ENCODE measurements at regions not wholly inside any gene's neighbourhood (a gene's known extent, or its start where the extent isn't known, plus 50 kb on each side); places are given as distances from the start of the nearest gene placed in this dataset.

DNA sequence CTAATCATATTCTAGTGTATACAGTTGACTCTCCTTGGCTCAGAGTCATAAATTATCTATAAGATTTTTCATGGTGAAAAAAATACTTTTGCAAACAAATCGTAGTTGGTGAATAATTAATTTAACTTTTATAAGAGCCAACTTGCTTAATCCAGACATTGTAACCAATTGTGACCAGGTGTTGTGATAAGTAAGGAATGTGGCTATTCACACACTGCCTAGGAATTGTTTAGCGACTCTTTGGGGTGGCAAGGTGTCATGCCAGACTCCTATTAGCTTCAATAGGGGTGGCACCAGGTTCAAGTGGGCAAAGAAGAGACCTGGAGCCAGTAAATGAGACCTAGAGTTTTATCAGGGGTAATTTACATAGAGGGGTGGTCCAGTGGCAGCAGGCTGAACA, 344.7 kb upstream of the PKDCC start:
- no peak for DNase-seq

- no peak for DNase-seq
These were observed 342.2 kb upstream of the PKDCC start for GRCh38 chr2:41705634-41706033.

- DNase-seq = no peak
These were observed 341.5 kb upstream of the PKDCC start for GRCh38 chr2:41706286-41706685.

DNA sequence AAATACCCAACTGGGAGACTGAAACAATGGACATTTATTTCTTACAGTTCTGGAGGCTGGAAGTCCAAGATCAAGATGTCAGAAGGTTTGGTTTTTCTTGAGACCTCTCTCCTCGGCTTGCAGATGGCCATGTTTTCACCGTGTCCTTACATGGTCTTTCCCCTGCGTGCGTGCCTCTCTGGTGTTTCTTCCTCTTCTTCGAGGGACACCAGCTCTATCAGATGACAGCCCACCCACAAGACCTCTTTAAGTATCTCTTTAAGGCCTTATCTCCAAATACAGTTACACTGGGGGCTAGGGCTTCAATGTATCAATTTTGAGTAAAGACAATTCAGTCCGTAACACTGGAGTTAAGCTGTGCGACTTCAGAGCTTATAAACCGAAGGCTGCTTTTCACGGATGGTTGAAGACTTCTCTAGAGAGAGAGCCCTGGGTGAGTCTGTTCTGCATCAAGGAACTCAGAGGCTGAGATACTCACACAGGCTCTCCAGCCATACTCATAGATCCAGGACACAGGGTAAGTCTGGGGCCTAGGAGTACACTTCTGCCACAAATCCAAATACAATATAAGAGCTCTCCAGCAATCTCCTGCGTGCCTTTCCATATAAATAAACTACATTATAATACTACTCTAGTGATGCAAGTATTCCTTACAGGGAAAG, 339.9 kb upstream of the PKDCC start:
- no peak for DNase-seq

DNA sequence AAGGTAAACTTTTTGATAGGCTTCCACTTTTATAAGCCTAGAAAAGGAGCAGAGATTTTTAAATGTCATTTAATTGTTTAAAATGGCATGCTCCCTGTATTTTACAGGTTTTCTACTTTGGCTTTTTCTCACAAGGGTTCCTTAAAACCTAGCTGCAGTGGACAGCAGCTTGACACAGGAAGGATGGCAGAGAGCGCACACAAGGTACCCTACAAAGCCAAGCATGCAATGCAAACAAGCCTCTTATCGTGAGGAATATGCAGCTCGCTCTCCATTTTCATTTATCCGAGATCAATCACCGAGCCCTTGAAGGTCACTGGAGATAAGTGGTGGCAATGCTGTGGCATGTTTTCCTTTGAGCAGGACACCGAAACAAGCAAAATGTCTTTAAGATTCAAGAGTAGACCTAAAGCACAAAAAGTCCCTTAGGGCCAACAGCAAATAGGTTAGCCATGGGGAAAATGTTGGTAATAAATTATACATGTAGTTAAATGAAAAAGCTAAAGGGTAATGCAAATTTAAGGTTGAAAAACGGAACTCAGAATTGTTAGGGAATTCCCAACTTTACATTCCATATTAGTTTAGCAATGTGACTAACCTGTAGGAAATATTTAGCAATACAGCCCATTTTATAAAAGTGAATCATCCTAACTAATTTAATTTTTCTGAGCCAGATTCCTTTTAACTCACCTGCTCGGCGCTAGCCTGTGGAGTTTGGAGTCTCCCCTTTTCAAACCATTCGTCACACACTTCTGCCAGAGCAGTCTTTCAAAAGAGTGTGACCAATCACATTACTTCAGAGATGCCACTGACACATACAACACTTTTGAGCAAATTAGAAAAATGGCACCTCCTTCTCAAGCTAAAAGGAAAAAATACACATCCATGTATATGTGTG, 337.9 kb upstream of the PKDCC start:
- no peak for DNase-seq

GRCh38 chr2:41710944-41711343, 336.9 kb upstream of the PKDCC start:
- no peak for DNase-seq

DNA sequence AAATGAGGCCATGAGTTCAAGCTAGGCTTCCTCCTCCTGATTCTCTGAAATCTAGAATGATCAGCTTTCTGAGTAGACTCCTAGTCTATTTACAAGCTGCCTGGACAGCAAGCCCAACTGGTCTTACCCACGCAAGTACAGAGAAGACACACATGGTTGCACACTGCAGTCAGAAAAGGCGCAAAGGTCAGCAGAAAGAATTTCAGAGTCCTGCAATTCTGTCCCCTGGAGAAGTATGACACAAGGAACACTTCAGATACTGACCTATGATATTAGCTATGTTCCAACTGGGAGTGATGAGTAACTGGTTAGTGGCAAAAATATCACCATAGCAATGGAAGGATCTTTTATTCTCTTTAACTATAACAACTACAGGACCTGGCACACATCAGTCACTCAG, 336.1 kb upstream of the PKDCC start:
- DNase-seq = no peak

DNA sequence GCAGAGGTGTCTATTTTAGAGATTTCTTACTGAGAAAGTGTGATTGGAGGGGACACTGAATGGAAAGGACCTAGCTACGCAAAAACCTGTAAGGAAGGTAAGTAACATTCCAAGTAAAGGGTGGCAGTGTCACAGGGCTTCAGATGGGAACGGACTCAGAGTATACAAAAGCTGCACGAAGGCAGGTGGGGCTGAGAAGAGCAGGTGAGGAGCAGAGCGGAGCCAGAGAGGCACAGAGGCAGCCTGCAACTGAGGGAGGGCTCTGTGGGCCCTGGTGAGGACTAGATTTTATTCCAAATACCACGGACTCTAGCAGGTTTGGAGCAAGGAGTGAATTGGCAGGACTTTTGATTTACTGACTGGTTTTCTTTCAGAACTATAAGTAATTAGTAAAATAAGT, 331.3 kb upstream of the PKDCC start:
- DNase-seq = no peak

GRCh38 chr2:41717839-41718238, 330.0 kb upstream of the PKDCC start:
- DNase-seq = no peak

GRCh38 chr2:41718705-41719104, 329.1 kb upstream of the PKDCC start:
- no peak for DNase-seq

- DNase-seq = no peak
These were observed 328.1 kb upstream of the PKDCC start for GRCh38 chr2:41719756-41720155.

GRCh38 chr2:41720331-41721251, 327.2 kb upstream of the PKDCC start:
- DNase-seq = no peak

- no peak for DNase-seq
These were observed 325.0 kb upstream of the PKDCC start for GRCh38 chr2:41722668-41723369.

DNA sequence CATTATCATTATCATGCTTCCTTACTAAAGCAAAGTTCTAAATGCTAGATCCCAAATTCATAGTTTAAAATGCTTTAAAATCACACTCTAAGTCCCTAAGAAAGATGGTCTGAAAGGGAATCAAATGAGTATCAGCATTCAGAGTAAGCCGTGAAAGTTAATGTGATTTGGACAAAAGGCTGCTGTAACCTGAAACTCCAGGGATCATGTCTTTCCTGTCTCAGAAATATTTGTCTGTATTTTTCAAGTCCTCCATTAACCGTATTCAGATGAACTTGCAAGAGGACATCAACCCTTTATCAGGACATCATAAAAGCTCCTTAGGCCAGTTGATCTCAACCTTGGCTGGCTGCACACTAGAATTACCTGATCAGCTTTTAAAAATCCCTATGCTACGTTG, 324.3 kb upstream of the PKDCC start:
- DNase-seq = no peak

DNA sequence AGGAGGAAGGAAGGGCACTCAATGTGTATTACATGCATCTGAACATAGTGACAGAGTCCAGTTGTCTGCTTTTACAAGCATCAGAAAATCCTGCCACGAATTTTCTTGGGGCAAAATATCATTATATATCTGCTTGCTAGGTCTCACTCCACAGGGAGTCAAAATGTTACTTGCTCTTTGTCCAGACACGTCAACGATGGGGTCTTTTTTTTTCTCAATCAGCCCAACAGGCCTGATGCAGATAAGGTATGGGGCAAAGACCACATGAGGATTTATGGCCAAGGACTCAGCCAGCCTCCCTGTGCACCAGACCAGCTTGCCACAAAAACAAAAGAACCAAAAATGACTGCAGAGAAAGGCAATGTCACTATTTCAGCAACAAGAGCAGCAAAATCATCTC, 323.4 kb upstream of the PKDCC start:
- DNase-seq = no peak

DNA sequence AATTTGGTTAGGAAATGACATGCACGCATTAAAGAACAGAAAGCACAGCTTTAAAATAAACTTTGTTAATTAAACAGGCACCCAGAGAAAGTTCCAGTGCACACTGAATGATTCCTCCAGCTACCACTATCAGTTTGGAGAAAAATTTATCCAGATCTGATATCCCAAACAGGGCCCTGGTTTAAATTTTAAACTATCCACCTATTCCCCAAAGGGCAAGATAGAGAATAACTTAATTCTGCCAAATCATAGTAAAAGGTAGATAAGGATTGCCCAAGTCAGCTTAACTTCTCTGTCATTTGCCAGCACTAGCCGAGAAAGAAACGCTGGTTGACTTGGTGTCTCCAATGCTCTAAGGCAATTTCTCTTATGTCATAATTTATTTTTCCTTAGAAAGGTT, 321.9 kb upstream of the PKDCC start:
- DNase-seq = no peak

DNA sequence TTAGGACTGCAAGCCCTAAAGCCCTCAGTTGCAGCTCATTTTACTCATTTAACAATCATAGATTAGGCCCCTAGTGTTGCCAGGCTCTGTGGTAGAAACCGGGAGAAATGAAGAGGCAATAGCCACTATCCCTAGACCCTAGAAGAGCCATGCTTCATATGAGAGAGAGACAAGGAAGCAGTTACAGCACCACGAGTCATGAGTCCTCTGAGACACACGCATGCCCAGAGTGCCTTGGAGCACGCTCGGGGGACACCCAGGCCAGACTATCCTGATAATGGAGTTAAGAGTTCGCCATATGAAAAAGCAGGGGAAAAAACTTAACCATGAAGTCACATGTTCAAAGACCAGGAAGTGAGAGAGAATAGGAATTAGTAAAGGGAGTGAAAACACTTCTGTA, 321.5 kb upstream of the PKDCC start:
- DNase-seq = no peak

GRCh38 chr2:41727152-41727551, 320.7 kb upstream of the PKDCC start:
- no peak for DNase-seq

DNA sequence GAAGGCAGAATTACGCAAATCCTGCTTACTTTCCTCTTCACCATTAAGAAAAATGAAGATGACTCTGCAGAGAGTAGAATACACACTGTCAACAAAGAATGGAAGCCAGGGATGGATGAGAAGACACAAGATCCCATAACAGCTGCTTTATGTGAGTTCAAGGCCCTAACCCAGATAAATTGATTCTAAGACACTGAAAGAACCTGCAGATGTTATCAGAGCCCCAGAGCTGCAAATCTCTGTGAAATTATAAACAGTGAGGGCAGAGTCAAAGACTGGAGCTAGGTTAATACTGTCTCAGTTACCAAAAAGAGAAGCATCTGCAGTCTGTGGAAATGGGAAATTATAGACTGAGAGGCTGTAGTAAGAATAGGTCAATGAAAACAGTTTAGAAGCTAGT, 320.1 kb upstream of the PKDCC start:
- DNase-seq = no peak

DNA sequence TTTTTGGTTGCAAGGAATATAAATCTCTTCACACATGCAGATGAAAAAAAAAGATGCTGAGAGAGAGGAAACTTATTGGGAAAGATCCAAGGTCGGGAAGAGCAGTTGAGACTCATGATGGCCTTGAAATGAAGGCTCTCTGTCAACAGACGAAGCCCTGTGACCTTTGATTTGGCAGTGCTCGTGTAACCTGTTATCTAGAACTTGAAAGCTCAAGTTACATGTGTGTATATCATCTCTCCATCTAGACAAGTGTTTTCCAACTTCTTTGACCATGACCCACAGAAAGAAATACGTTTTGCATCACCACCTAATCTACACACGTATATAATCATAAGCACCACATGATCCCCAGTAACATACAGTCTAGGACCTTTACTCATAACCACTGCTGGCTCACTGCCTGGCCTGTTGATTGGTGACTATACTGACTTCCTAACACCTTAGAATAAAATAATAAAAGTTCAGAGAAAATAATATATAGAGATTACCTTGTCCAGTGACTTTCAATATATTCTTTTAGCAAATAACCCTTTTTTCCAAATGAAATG, 319.0 kb upstream of the PKDCC start:
- DNase-seq = no peak

DNA sequence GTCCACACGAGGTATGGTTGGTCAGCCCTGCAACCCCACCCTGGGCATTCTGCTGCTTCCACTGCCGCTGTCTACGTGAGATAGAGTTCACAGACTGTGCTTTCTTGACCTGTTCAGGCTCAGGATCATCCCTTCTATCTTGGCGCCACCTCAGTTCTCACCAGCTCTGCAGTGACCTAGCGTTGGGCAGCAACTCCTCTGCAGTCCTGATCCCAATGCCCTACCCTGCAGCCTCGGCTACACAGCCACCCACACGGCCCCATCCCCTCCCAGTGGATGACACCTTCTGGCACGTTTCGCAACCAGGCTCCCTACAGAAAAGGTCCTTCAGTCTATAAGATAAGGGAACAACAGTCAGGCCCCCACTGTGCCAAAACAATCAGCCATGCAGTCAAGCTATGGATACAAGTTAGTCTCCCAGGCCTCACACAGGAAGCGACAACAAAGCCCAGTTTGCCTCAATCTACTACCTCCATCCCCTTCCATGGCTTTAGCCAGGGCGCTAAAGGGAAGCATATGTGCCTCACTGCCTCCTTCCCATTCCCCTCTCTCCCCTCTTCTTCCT, 317.9 kb upstream of the PKDCC start:
- no peak for DNase-seq

- no peak for DNase-seq
These were observed 312.8 kb upstream of the PKDCC start for GRCh38 chr2:41735006-41735405.
